B cell (primary cell): ENCODE measurements at regions not wholly inside any gene's neighbourhood (a gene's known extent, or its start where the extent isn't known, plus 50 kb on each side); places are given as distances from the start of the nearest gene placed in this dataset.
"Not testable (repeated sequence)": the region's sequence is repeated elsewhere in the genome, so short reads cannot be mapped to it uniquely, and the experiment has no call there.

Source experiments
- ATAC-seq: fragments of 200-7000 bp; cut with Tn5 transposase; one replicate; pipeline ENCODE4 v1.10.0; 2021; ENCODE audit warnings: low read depth, mild to moderate bottlenecking, moderate number of reproducible peaks, moderate library complexity
- CTCF ChIA-PET: fragments of 350-600 bp; sonication (Branson Sonifier 250); formaldehyde crosslinking; loops from one replicate; lab custom pipeline; 2021; ENCODE audit warnings: antibody characterized with exemption, inconsistent platforms; lab: Charles Lee
- POLR2A ChIA-PET: fragments of 350-600 bp; sonication (Branson Sonifier 250); formaldehyde crosslinking; loops from one replicate; lab custom pipeline; 2021; ENCODE audit warnings: antibody characterized with exemption; lab: Charles Lee
- DNase-seq: peaks from one replicate; pipeline ENCODE4 v3.0.0; 2013
- H2AFZ ChIP-seq: 2 replicates; pipeline ENCODE4 v1.6.1; 2012; ENCODE audit warnings: mild to moderate bottlenecking, low read depth, low read length; ENCODE audit not compliant: insufficient read depth, poor library complexity, severe bottlenecking
- H3K27ac ChIP-seq, 2 donors: 1 replicate in 1 of 2; 2 replicates in 1 of 2; pipeline ENCODE4 v1.5.1; 2012 to 2013; ENCODE audit warnings: low read length in 2 of 2, mild to moderate bottlenecking in 2 of 2, moderate library complexity in 1 of 2
- H3K27me3 ChIP-seq, 4 experiments: fragments of 200-600 bp in 1 of 4; sonication (generic) in 1 of 4; replicated peaks in 1 of 4; 1 replicate in 2 of 4; 2 replicates in 2 of 4; pipeline versions ENCODE4 v1.6.1 to v1.7.0; 2013 to 2016; ENCODE audit warnings: low read length in 3 of 4, mild to moderate bottlenecking in 2 of 4, mixed read lengths in 1 of 4, moderate library complexity in 1 of 4; ENCODE audit not compliant: insufficient read depth in 4 of 4, control insufficient read depth in 3 of 4; ENCODE audit errors: control extremely low read depth in 1 of 4
- H3K36me3 ChIP-seq, 2 experiments: replicated peaks in 1 of 2; 1 replicate in 1 of 2; 2 replicates in 1 of 2; pipeline versions ENCODE4 v1.6.1 to v1.7.1; 2013; ENCODE audit warnings: low read length in 1 of 2; ENCODE audit not compliant: insufficient read depth in 2 of 2, control insufficient read depth in 1 of 2; ENCODE audit errors: control extremely low read depth in 1 of 2, extremely low read depth in 1 of 2
- H3K4me1 ChIP-seq, 2 donors: fragments of 200-600 bp in 1 of 2; sonication (generic) in 1 of 2; 1 replicate in 1 of 2; 2 replicates in 1 of 2; pipeline versions ENCODE4 v1.5.1 to v1.6.1; 2013 to 2017; ENCODE audit warnings: low read length in 2 of 2; ENCODE audit not compliant: control insufficient read depth in 2 of 2, insufficient read depth in 2 of 2
- H3K4me2 ChIP-seq: replicated peaks from 2 replicates; pipeline ENCODE3; 2012; ENCODE audit warnings: mild to moderate bottlenecking, low read depth, low read length; ENCODE audit not compliant: poor library complexity, severe bottlenecking
- H3K4me3 ChIP-seq, 5 experiments: fragments of 200-600 bp in 1 of 5; sonication (generic) in 1 of 5; 1 replicate in 3 of 5; 2 replicates in 2 of 5; pipeline versions ENCODE4 v1.5.1 to v1.7.0; 2011 to 2016; ENCODE audit warnings: low read length in 4 of 5, mild to moderate bottlenecking in 4 of 5, low read depth in 2 of 5, control low read depth in 1 of 5, moderate library complexity in 1 of 5; ENCODE audit not compliant: insufficient read depth in 1 of 5; ENCODE audit errors: control extremely low read depth in 1 of 5, extremely low read depth in 1 of 5
- H3K79me2 ChIP-seq: fragments of 200-600 bp; sonication (generic); one replicate; pipeline ENCODE4 v1.6.0; 2016; ENCODE audit warnings: low read length; ENCODE audit not compliant: control insufficient read depth, insufficient read depth
- H3K9ac ChIP-seq: fragments of 200-600 bp; sonication (generic); 2 replicates; pipeline ENCODE4 v1.6.1; 2017; ENCODE audit warnings: mild to moderate bottlenecking, low read length, moderate library complexity
- H3K9me3 ChIP-seq, 3 donors: one replicate each; pipeline versions ENCODE4 v1.6.1 to v1.7.1; 2013; ENCODE audit warnings: low read length in 2 of 3; ENCODE audit not compliant: control insufficient read depth in 2 of 3, insufficient read depth in 1 of 3; ENCODE audit errors: control extremely low read depth in 1 of 3
- H4K20me1 ChIP-seq: 2 replicates; pipeline ENCODE4 v1.6.0; 2012; ENCODE audit warnings: mild to moderate bottlenecking, low read length; ENCODE audit not compliant: insufficient read depth, control insufficient read depth, poor library complexity, severe bottlenecking
- H3K27ac Mint-ChIP-seq: one replicate; pipeline ENCODE4 v1.8.0; 2021; ENCODE audit warnings: mixed read lengths
- H3K27me3 Mint-ChIP-seq: one replicate; pipeline ENCODE4 v1.8.0; 2021; ENCODE audit warnings: mixed read lengths
- H3K4me1 Mint-ChIP-seq: one replicate; pipeline ENCODE4 v1.8.0; 2021; ENCODE audit warnings: mixed read lengths
- H3K4me3 Mint-ChIP-seq: one replicate; pipeline ENCODE4 v1.8.0; 2021; ENCODE audit warnings: mixed read lengths
- H3K9me3 Mint-ChIP-seq: one replicate; pipeline ENCODE4 v1.8.0; 2022; ENCODE audit warnings: mixed read lengths; ENCODE audit not compliant: insufficient read depth
- EZH2 ChIP-seq: IDR thresholded peaks from 2 replicates; pipeline ENCODE4 v1.6.1; 2012; ENCODE audit warnings: borderline replicate concordance, low read depth, mild to moderate bottlenecking, moderate library complexity, low read length; ENCODE audit not compliant: insufficient read depth, poor library complexity, severe bottlenecking
- WGBS: methylation state at CpG from one replicate; pipeline ENCODE4 v1.1.5; 2013; ENCODE audit warnings: missing lambda C conversion rate; ENCODE audit not compliant: insufficient coverage; 5-methylcytosine and 5-hydroxymethylcytosine counted together
- intact Hi-C: fragments of 100-400 bp; cut with micrococcal nuclease; formaldehyde crosslinking; loops from one replicate; pipeline ENCODE4 v1.10.0; 2022
- TF ChIP-seq, protein P1 (sequence below): fragments of 200-600 bp; IDR thresholded peaks from one replicate; pipeline ENCODE4 v1.8.0; 2022; ENCODE audit warnings: antibody characterized with exemption, mild to moderate bottlenecking

DNA sequence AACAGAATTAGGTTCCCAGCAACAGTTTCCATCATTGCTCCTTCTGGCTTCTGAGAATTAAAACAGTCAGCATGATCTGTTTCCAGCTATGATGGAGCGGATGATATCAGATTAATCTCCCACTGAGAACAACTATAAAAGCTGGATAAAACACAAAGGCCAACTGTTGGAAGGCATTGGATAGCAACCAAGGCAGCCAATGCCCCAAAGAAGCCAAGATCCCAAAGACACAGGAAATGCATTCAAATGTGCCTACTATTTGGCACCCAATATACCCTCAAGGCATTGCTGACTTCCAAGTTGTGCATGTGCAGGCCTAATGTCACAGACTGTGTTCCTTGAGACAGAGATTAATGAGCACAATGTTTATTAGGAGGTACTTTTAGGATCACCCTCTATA, 259.3 kb downstream of the ARHGAP12 start:
- no peaks in the 10 kb centered on the region for H3K9me3 ChIP-seq
- H3K4me3 ChIP-seq = no peak overlapping the region
- H3K4me3 Mint-ChIP-seq = no peak overlapping the region
- H3K36me3 ChIP-seq = no peaks in the 10 kb centered on the region
- ChIA-PET CTCF (no interaction called here), POLR2A (no interaction called here)
- TF ChIP-seq, protein P1, sequence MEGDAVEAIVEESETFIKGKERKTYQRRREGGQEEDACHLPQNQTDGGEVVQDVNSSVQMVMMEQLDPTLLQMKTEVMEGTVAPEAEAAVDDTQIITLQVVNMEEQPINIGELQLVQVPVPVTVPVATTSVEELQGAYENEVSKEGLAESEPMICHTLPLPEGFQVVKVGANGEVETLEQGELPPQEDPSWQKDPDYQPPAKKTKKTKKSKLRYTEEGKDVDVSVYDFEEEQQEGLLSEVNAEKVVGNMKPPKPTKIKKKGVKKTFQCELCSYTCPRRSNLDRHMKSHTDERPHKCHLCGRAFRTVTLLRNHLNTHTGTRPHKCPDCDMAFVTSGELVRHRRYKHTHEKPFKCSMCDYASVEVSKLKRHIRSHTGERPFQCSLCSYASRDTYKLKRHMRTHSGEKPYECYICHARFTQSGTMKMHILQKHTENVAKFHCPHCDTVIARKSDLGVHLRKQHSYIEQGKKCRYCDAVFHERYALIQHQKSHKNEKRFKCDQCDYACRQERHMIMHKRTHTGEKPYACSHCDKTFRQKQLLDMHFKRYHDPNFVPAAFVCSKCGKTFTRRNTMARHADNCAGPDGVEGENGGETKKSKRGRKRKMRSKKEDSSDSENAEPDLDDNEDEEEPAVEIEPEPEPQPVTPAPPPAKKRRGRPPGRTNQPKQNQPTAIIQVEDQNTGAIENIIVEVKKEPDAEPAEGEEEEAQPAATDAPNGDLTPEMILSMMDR = no peak
- TF ChIP-seq EZH2 = no peak
- H2AFZ ChIP-seq = no peak overlapping the region
- 100% methylated on average over 1 of the region's 1 CpG for WGBS
- peaks cover 11% of the 10 kb centered on the region for H3K27me3 Mint-ChIP-seq
- H3K27ac ChIP-seq = no peak overlapping the region
- H3K9me3 Mint-ChIP-seq = peaks cover 4% of the 10 kb centered on the region
- H3K27me3 ChIP-seq = no peaks in the 10 kb centered on the region
- intact Hi-C loops = no loop called here
- no peaks in the 10 kb centered on the region for H3K79me2 ChIP-seq
- no peaks in the 10 kb centered on the region for H3K4me1 ChIP-seq
- no peak overlapping the region for H3K9ac ChIP-seq
- DNase-seq (no peak), ATAC-seq (no peak)
- no peak overlapping the region for H3K27ac Mint-ChIP-seq
- no peak overlapping the region for H3K4me2 ChIP-seq
- no peaks in the 10 kb centered on the region for H4K20me1 ChIP-seq
- H3K4me1 Mint-ChIP-seq = no peaks in the 10 kb centered on the region

DNA sequence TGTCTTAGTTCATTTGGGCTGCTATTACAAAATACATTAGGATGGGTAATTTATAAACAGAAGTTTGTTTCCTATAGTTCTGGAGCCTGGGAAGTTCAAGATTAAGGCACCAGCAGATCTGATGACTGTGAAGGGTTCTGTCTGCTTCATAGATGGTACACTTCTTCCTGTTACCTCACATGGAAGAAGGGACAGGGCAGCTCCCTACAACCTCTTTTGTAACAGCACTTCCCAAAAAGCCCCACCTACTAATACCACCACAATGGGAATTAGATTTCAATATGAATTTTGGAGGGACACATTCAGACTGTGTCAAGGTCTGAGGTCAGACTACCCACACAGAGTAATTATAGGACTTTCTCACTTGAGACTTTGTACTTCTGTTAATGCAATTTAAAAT, 260.3 kb downstream of the ARHGAP12 start:
- Histone ChIP-seq H3K27me3 (no peaks in the 10 kb centered on the region), H2AFZ (no peak overlapping the region), H4K20me1 (no peaks in the 10 kb centered on the region), H3K27ac (no peak overlapping the region), H3K9me3 (no peaks in the 10 kb centered on the region), H3K9ac (no peak overlapping the region), H3K79me2 (no peaks in the 10 kb centered on the region), H3K4me2 (no peak overlapping the region), H3K4me3 (no peak overlapping the region), H3K36me3 (no peaks in the 10 kb centered on the region), H3K4me1 (no peaks in the 10 kb centered on the region)
- peaks cover 9% of the 10 kb centered on the region for H3K27me3 Mint-ChIP-seq
- H3K9me3 Mint-ChIP-seq = peaks cover 4% of the 10 kb centered on the region
- intact Hi-C loops = no loop called here
- H3K4me3 Mint-ChIP-seq = no peak overlapping the region
- no peak for ATAC-seq
- ChIA-PET CTCF (no interaction called here), POLR2A (no interaction called here)
- no peak overlapping the region for H3K27ac Mint-ChIP-seq
- TF ChIP-seq, protein P1 = no peak
- TF ChIP-seq EZH2 = no peak
- DNase-seq = no peak
- no peaks in the 10 kb centered on the region for H3K4me1 Mint-ChIP-seq

DNA sequence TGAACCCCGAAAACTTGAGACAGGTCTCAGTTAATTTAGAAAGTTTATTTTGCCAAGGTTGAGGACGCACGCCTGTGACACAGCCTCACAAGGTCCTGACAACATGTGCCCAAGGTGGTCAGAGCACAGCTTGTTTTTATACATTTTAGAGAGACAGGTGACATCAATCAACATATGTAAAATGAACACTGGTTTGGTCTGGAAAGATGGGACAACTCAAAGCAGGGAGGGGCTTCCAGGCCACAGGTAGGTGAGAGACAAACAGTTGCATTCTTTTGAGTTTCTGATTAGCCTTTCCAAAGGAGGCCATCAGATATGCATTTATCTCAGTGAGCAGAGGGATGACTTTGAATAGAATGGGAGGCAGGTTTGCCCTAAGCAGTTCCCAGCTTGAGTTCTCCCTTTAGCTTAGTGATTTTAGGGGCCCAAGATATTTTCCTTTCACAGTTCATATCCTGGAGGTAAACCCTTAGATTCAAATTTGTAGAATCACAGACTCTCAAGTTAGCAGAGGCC, 262.8 kb downstream of the ARHGAP12 start:
- H3K4me3 ChIP-seq, H3K27ac Mint-ChIP-seq, H3K4me3 Mint-ChIP-seq, H2AFZ ChIP-seq, H3K27me3 ChIP-seq, POLR2A ChIA-PET, H3K79me2 ChIP-seq, H3K4me1 ChIP-seq, CTCF ChIA-PET, H3K9ac ChIP-seq, H3K9me3 Mint-ChIP-seq, intact Hi-C loops, ATAC-seq, H4K20me1 ChIP-seq, H3K4me1 Mint-ChIP-seq, H3K36me3 ChIP-seq, DNase-seq, H3K9me3 ChIP-seq, H3K4me2 ChIP-seq, H3K27me3 Mint-ChIP-seq, H3K27ac ChIP-seq: not testable (repeated sequence)
- WGBS = 97% methylated on average over 3 of the region's 3 CpGs
